NCI-H1417 treated with DMSO at 0.1 percent for 48 hours (cell line): ENCODE measurements at regions not wholly inside any gene's neighbourhood (a gene's known extent, or its start where the extent isn't known, plus 50 kb on each side); places are given as distances from the start of the nearest gene placed in this dataset.
"Not testable (repeated sequence)": the region's sequence is repeated elsewhere in the genome, so short reads cannot be mapped to it uniquely, and the experiment has no call there.

Experiments used
- DNase-seq: peaks from one replicate; lab custom pipeline; 2025; lab: John Stamatoyannopoulos, UW

DNA sequence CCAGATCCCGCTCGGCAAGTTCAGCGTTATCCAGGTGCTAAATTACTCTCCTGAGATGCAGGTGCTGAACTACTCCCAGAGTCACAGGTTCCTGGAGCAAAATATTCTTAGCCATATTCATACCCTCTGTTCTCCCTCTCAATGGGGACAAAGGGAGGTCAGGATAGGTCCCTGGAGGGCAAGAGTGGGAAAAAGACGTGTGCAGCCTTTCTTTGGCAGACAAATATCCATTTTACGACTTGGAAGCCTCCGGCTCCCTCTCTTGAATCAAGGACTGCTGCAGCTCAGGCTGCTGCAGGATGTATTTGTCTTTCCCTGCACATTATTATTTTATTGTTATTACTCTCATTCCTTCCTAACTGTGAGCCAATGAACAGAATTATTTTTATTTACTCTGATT is 590.2 kb downstream of the NR2F1-AS1 start:
- DNase-seq = no peak

DNA sequence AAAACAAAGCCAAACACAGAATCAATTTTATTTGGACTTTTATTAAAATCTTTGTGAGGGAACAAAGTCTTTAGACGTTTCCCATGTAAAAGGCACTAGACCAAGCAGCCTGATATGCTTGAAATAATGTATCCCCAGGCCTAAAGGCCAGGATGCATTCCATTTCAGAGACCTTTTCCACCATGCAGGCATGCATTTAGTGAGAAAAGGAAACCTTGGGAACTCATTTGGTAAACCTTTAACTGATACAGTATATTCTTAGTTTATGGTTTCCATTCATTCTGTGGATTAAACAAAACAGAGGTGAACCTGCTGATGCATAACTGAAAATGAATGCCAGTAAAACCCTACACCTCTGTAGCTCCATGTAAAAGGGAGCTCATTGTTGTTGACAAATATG is 600.0 kb downstream of the NR2F1-AS1 start:
- DNase-seq = no peak

DNA sequence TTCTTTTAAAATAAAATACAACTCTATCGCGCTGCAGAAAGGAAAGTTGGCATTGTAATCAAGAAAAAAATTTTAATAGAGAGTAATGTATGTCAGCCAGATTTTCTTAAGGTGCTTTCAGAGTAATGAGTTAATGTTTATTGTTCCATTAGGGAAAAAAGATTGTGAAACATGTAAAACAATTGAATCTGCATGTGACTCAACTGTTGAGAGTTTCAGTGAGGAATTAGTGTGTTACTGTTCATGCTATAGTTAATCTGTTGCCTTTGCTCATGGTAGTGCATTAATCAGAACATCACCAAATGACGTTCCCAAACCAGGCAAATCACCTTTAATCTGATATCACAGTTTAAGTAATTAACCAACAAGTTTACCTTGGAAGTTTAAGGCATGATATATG is 600.5 kb downstream of the NR2F1-AS1 start:
- no peak for DNase-seq

DNA sequence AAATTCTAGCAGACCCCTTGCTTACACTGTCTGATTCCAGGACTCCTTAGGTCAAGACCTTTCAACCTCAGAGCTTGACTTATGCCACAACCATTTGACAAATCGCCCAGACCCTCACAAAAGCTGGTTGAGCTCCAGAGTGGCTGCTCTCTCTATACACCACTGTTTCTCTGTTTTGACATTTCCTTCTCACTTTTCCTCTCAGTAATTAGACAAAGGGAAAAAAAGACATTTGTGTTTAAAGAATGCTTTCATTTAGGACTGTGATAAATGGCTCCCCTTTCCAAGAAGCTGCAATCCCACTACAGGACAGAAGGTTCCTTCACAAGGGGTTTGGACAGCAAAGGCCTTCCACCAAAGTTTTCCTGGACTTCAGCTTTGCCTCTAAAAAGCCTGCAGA is 601.3 kb downstream of the NR2F1-AS1 start:
- no peak for DNase-seq

DNA sequence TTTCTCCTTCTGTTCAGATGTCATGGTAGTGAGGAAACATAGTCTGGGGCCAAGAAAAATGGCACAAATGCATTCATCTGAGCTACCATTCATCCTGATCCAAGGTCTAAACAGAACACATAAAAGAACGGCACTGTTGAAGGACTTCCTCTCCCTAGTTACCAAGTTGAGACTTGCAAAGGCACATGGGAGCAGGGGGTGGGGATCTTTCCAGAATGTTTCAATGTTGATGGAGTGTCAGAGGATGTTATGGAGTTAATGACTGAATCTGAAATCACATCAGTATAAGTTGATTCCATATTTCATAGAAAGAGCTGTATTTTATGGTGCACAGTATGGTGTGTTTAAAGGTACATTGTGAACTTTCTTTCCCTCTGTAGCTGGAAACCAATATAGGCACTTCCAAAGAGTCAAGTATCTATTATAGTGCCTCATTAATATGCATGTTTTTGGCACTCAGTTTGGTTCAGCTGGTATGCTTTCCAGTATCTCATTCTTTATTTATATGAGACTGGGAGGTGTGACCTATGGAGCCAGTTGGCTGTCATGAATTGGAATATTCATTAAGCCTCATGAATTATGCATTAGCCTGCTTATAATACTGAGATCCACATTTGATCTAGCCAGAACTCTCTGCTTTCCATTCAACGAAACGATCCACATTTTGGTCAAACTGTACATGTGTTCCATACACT is 603.0 kb downstream of the NR2F1-AS1 start:
- no peak for DNase-seq

DNA sequence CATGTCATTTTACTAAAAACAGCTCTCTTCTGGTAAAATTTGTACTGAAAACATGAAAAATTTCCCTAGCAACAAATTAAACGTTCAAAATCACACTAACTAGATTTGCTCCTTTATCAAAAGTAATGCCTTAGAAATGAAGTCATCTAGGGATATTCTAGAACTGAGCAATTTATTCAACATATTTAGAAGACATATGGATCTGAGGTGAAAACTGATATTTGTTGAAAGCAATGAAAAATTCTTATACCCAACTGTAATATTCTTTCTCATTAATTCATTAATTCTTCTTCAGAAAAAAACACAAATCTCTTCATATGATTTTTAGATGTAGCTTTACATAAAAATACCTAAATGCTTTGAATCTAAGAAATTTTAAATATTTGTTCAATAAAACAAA is 604.9 kb downstream of the NR2F1-AS1 start:
- DNase-seq = no peak

DNA sequence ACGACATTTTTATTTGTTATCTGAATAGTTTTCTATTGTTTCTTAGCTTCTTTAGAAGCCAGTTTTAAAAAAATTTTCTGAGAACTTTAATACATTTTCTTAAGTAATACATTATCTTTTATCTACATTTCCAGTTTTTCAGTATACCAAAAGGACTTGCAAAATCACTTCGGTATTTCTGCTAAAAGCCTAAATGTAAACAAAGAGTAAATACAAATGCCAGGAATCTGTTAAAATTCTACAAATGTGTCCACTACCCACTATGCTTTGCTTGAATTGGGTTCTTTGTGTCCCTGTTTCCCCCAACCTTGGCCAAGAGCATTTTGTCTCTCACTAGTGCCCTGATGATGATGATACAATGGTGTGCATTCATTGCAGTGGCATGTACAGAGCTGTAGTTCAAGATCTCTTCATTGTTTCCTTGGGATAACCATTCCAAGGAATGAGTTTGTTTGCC is 611.2 kb downstream of the NR2F1-AS1 start:
- no peak for DNase-seq

DNA sequence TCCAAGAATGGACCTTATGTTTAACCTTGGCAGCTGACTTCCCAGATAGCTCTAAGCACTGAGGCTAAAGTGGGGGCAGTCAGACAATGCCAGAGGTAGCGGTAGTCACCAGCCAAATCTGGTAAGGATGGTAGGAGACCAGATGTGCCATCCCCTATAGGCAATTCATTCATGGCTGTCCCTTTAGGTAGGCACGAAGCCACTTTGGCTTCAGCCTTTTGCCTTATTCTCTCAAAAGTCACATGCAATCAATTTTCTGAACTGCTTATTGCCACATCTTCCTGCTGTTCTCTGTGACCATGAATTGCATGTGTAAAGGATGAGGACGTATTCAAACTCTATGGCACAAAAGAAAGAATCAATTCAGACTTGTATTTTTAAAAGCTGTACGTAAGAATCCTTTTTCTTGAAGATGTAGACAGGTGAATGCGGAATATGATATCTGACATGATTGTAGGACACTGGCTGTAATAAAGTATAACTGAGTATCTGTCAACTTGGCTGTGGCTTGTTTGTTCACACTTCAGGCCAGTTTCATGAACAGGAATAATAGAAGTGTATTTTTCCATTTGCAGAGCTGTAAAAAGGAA is 611.7 kb downstream of the NR2F1-AS1 start:
- no peak for DNase-seq

DNA sequence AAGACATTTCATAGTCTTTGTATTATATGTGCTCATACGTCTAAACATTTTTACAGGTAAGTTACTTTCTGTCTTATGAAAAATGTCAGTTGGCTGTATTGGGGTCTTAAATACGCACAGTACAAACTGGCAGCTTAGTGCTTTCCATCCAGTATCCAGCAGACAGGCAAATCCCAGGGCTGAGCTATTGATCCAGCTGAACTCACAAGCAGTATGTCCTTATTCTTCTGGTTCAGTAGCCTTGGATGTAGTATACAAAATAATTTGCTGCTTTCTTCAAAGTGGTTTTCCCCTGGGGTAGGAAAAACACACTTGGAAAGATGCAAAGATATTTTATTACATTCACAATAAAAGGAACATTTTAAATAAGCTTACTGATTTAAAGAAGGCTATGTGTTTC is 617.2 kb downstream of the NR2F1-AS1 start:
- no peak for DNase-seq

DNA sequence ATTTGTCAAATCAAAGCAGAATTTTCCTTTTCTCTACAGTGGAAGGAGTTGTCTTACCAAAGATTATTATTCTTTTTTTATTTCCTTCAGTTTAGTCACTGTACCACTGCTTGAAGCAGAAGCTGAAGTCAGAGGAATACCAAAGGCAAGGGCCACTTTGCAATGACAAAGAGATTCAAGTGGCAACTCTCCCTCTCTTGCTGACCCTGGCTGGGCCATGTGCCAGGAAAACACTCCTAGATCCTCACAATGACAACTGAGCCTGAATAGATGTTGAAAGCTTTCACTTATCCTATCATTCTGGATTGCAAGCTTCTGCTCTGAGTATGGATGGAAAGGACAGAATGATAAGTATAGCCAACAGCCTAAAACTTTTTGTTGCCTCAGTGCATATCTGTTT is 618.3 kb downstream of the NR2F1-AS1 start:
- no peak for DNase-seq

DNA sequence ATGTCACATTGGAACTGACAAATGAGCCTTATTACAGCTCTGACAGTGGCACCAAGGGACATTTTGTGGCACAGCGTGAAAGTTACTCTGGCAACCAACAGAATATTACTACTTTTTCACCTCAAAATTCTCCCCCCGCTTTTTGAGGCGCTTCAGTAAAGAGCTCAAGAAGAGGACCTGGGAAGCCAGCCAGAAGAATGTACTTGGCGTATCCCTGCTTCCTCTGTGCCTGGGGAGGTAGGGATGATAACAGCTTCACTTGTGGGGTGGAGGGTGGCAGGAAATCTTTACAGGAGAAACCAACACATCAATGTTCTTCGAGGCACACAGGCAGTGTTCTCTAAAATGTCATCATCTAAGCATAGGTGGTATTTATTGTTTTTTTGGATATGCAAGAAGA is 624.1 kb downstream of the NR2F1-AS1 start:
- no peak for DNase-seq

DNA sequence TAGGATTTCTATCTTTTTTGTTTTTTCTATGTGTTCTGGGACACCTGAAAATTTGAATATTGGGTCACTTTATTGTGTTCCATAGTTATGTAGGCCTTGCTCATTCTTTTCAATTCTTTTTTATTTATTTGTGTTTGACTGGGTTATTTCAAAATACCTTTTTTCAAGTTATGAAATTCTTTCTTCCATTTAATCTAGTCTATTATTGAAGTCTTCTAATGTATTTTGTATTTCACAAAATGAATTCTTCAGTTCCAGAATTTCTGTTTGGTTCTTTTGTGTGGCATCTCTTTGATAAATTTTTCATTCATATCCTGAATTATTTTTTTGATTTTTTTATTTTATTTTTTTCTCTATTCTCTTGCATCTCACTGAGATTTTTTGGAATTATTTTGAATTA is 628.8 kb downstream of the NR2F1-AS1 start:
- DNase-seq = no peak

DNA sequence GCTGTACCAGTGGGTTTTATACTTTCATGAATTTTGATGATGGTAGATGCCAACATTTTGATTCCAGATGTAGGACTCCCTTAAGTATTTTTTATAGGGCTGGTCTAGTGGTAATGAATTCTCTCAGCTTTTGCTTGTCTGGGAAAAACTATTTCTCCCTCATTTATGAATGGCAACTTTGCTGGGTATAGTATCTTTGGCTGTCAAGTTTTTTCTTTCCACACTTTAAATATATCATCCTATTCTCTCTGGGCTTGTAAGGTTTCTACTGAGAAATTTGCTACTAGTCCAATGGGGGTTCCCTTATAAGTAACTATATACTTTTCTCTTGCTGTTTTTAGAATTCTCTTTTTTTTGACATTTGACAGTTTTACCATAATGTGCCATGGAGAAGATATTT is 629.3 kb downstream of the NR2F1-AS1 start:
- no peak for DNase-seq

DNA sequence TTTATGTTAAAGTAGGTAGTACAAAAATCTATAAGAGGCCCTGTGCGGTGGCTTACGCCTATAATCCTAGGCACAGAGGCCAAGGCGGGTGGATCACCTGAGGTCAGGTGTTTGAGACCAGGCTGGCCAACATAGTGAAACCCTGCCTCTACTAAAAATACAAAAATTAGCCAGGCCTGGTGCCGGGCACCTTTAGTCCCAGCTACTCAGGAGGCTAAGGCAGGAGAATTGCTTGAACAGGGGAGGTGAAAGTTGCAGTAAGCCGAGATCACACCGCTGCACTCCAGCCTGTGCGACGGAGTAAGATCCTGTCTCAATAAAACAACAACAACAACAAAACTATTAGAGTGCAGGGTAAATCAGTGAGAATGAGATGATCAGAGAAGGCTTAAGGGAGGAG is 634.5 kb downstream of the NR2F1-AS1 start:
- no peak for DNase-seq

DNA sequence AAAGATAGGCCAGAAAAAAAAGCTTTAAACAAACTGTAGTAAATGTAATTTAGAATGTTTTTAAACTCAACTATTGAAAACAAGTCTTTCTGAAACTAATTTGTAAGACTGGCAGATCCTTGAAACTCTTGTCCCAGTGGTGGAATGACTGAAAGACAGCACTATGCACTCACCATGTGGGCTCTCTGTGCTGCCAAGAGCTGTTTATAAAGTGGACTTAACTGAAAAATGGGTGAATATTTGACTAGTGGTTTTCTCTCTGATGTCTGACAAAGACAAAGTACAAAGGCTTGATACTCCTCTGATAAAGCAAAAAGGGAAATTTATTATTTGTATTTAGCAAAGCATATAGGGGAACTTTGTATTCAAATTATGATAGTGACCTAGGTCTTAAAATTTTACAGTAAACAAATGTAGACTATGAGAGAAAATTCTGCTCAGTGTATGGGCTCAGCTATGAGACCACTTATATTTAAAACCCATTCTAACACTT is 635.4 kb downstream of the NR2F1-AS1 start:
- no peak for DNase-seq

DNA sequence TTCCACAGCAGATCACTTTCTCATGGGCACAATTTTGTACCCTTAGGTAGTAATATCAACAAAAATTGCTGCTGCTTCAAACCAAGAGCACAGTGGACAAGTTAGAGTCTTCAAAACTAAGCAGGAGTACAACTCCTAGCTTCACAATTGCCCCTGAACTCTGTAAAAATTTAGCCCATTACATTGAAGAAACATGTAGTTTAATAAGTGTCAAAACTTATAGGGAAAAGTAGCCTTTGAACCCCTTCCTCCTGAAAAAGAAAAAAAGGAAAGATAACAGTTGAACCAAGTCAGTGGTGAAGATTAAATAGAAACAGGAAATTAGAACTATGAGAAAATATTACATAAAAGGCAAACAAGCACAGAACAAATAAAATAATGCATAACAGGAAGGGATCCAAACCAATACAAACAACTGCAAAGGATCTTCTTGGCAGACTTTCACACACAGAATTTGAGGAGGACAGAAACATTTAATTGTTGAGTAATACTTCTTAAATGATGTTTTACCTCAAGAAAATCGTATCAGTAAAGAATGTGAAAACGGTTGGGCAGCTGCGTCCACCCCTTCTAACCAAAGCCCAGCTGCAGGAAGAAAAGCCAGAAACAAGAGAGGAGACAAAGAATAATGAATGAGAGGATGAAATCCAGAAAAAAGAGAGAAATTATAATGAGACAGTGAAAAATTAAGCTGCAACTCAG is 636.0 kb downstream of the NR2F1-AS1 start:
- DNase-seq = no peak

DNA sequence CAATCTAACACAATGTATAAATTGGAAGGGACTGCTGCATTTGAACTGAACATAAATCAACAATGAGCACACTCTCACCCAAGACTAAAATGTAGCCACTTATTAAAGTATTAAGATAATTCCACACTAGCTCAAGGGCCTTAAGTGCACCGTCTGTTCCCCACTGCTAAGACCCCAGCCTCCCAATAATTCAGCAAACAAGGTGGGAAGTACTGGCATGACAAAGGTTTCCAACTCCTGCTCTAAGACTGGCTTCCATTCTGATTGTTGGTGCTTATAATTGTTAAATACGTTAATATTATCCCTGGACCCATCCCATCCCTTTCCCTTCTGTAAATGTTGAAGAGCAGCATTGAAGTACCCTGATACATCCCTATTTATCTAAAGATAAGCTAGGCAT is 636.7 kb downstream of the NR2F1-AS1 start:
- no peak for DNase-seq

DNA sequence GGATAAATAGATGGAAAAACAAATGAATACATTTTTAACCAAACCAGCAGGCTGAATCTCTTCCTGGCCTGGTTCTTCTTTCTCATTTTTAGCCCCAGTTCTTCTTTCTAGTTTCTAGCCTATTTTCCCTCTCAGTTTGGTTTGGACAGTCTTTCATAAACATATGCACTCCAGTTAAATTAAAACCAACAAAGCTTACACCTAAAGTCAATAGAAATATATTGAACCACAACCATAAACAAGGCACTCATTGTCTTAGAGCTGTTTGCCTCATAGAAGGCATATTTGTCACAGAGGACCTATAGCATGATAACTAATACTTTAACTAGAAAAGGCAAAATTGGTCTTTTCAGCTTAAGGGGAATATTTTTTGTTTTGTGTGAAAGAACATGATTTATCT is 638.3 kb downstream of the NR2F1-AS1 start:
- DNase-seq = no peak

DNA sequence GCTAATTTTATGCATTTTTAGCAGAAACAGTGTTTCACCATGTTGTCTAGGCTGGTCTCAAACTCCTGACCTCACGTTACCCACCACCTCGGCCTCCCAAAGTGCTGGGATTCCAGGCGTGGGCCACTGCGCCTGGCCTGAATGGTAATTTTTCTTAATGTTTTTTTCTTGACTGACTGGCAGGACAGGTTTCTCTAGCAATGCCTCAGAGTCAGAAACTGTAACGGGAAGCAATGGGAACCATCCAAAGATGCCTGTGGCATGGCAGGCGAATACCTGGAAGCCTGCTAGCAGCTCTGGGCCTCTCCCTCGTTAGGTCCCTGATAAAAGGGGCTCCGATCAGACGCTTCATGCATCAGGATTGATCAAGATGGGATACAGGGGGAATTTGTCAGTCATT is 639.2 kb downstream of the NR2F1-AS1 start:
- no peak for DNase-seq

DNA sequence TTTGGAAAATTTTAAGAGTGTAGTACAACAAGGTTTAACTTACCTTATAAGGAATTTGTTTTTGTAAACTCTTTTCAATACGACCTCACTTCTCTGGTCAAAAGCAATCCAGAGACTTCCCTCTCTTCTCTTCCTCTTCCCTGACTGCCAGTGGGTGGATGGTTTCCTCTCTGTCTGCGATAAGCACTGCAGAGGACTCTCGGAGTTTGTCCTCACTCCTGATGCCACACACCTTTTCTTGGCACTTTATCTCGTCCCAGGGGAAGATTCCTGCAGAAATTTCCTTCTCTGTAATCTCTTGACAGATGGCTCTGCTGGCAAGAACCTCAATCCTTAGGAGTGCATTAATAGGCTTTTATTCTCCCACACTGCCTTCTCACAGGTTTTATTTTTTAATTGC is 641.6 kb downstream of the NR2F1-AS1 start:
- DNase-seq = no peak

DNA sequence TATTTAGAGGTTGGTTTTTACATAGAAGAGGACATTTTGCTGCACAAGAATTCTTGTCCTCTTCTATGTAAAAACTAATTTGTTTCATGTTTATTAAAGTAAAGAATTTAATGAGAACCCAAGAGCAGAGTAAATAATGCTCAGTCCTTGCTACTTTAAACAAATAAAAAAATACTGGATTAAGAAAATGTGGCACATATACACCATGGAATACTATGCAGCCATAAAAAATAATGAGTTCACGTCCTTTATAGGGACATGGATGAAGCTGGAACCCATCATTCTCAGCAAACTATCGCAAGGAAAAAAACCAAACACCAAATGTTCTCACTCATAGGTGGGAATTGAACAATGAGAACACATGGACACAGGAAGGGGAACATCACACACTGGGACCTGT is 643.6 kb downstream of the NR2F1-AS1 start:
- not testable (repeated sequence) for DNase-seq

DNA sequence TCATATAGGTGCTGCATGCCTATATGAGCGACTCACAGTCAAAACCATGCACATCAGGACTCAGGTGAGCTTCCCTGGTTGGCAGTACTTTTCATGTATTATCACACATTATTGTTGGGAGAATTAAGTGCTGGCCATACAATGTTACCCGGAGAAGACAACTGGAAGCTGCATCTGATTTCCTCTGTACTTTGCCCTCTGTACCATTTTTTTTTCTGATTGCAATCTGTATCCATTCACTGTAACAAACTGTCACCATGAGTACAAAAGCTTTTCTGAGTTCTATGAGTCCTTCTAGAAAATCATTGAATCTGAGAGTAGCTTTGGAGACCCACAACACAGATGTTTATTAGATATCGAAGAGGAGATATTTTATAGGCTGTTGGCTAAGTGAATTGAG is 651.0 kb downstream of the NR2F1-AS1 start:
- no peak for DNase-seq

DNA sequence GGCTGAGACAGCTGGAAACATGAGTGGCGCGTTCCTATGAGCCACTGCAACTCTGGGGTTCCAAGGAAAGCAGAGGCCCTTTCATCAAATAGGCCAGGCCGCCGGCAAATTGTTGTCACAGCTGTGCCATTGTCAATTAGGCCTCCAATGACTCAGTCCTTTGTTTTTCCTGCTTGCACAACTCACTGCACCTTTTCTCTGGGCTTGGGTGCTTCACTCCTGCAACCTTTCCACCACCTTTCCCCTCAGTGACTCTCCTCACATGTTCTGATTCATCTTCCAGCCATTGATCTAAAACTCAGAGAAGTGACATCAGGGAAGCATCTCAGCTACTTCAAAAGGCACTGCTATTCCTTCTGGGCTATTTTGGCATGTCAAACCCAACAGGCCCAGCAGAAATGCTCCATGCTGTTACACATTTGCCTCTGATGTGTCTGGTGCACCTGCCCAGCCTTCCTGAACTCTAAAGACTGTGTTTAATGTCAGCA is 653.7 kb downstream of the NR2F1-AS1 start:
- DNase-seq = no peak
